G401 (cell line): ENCODE measurements at regions not wholly inside any gene's neighbourhood (a gene's known extent, or its start where the extent isn't known, plus 50 kb on each side); places are given as distances from the start of the nearest gene placed in this dataset.

Source experiments
- DNase-seq: peaks from one replicate; pipeline ENCODE4 v3.0.0-alpha.2; 2015; ENCODE audit warnings: low spot score
- in situ Hi-C: cut with HindIII; loops from 2 replicates; pipeline ENCODE4 v1.10.0; 2016; ENCODE audit warnings: low sequenced_read_pairs, mixed read lengths

DNA sequence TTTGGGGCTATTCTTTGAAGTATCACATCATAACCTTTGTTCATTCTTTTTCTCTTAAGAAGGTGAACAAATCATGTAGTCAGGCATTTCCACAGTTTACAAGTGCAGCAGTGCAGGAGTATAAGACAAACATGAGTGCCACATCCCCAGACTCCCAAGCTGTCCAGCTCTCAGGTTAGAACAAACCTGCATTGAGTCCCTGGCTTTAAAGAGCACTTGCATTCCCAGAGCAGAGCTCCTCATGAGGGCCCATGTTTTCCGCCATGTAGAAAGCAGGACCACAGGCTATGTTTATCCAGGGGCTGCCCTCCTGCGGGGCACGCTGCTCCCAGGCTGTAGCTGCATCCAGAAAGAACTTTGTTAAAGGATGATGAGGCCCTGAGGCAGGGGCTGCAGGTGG, 267.7 kb downstream of the TLE3 start:
- DNase-seq: no peak
- in situ Hi-C loops: no loop called here

DNA sequence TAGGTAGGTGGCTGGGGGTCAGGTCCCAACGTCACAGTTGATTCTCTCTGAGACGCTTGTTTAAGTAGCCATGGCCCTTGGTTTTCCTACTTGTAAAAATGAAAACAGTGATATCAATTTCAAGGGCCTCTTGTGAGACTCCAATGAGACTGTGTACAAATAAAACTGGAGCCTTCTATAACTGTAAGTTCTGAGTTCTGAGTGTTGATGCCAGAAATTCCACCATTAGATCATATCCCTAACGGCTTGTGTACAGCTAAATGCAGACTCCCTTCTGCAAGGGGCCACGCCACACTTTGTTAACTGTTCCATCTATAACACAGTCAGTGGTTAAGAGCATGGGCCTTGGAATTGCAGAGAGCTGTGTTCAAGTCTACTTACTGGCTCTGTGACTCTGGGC, 267.3 kb downstream of the TLE3 start:
- no peak for DNase-seq
- in situ Hi-C loops: no loop called here

GRCh38 chr15:69830876-69831275, 266.8 kb downstream of the TLE3 start:
- in situ Hi-C loops: no loop called here
- no peak for DNase-seq

DNA sequence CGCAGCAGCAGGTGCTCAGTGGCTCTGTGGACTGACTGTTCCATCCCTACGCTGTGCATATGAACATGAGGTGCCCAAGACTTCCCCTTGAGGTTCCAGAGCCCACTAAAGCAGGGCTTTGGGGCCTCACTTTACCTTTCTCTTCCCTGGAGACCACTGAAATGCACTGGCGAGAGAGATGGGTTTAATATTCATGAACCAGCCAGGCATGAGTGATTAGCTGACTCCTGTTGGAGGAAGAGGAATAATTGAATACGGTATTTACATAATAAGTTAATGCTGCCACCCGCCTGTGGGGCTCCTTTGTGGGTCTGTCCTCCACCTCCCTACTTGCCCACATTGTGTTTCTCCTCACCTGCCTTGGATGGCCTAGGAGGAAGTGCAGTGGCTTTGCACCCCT, 263.4 kb downstream of the TLE3 start:
- no peak for DNase-seq
- in situ Hi-C loops: no loop called here

DNA sequence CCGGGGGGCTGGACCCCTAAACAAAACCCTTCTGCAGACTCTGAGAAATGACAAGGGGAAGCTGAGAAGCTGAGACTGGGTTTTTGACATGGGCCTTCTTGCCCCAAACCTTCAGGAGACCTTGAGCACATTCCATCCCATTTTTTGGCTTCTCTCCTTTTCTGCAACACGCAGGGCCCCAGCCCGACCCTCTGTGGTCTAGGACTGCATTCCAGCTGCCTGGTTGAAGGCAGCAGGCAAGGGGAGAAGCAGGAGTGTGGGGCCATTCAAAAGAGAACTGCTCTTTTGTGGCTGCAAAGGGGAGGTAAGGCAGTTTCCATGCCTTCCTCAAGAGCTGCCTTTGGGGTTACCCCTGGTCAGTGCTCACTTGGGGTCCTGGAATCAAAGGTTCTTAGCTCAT, 263.0 kb downstream of the TLE3 start:
- no peak for DNase-seq
- in situ Hi-C loops: no loop called here

DNA sequence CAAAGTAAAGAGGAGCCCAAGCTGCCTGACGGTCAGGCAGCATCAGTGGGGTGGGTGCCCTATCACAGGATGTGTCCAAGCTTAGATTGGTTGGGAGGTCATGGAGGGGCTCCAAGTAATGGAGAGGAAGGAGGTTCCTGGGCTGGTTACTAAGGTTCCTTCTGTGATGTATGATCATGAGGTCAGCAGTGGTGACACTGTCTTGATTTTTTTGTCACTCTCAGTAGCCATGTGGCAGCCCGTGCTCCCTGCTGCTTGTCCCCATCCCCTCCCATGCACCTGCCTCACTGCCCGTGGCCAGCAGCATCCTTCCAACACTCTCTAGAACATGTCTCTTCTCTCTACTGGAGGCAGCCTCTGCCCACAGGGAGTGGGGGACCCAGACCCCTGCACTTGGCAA, 261.7 kb downstream of the TLE3 start:
- in situ Hi-C loops: no loop called here
- DNase-seq: no peak

DNA sequence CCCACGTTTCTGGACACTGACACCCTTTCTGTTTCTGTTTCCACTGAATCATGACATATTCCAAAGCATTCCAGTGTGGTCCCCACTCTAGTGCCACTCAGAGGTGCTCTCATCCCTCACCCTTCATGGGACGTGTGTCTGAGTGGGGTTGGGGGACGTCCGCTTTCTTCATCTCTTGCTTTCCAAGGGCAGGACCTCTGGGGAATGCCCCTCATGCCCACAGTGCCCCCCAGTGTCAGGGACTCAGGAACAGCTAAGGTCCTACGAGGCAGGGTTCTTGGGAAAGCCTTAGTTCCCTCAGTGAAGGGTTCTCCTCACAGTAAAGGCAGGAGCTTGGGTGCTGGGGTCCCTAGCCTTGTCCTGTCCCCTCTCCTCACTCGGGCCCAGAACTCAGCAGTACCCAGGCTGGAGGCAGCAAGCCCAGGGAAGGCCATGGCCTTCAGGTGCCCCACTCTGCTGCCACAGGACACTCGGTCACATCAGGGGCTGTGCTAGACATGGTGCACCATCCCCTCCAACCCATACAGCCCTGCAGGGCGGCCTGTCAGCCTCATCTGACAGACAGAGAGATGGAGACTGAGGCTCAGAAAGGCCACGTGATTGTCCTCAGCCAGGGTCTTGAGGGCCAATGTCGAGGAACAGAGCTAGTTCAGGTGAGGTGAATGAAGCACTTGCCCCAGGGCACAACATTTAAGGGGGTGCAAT, 261.0 kb downstream of the TLE3 start:
- in situ Hi-C loops: no loop called here
- no peak for DNase-seq

GRCh38 chr15:69838338-69838737, 259.4 kb downstream of the TLE3 start:
- in situ Hi-C loops: no loop called here
- DNase-seq: no peak

DNA sequence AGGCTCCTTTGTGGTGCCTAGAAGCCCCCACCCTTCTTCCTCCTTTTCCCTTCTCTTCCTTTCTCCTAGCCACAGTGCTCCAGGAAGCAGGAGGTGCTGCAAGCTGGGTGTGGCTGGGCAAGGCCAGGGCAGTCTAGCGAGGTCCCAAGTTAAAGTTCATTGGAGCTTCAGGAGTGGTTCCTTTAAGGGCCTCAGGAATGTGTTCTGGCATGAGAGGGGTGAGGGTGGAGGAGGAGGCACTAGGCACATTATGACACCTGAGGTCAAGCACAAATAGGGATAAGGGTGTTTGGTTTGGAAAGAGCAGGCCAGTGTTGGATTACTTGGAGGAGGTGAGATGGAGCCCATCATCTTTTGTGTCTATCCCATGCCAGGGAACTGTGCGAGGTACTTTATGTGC, 258.7 kb downstream of the TLE3 start:
- in situ Hi-C loops: no loop called here
- DNase-seq: no peak

DNA sequence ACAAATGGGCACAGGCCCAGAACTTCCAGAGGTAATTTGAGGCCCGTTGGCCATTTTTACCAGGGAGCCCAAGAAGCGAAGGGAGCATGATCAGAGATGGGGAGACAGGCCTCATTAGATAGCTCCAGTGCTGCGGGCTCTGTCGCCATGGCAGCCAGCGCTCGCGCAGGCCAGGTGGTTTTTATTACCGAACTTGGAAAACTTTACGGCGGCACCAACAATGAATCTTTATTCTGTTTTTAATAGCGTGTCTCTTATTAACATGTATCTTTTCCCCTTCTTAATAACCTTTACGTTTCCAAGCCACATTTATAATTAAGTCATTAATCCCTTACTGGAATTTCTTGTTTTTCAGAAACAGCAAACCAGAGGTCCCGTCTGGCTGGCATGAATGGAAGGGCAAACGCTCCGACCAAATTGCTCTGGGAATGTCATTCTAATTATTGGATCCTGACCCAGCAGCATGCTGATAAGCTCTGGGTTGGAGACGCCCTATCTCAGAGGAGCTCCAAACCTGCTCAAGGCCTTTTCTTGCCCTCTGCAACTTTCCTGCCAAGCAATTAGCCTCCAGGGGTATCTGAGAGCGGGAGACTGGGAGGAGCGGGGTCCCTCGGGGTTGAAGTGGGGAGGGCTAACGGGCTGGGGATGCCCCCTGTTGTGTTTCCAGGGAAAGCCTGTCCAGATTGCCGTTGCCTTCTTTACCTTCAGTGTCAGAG, 256.4 kb downstream of the TLE3 start:
- no peak for DNase-seq
- in situ Hi-C loops: no loop called here

GRCh38 chr15:69842851-69843250, 254.9 kb downstream of the TLE3 start:
- no peak for DNase-seq
- in situ Hi-C loops: no loop called here

DNA sequence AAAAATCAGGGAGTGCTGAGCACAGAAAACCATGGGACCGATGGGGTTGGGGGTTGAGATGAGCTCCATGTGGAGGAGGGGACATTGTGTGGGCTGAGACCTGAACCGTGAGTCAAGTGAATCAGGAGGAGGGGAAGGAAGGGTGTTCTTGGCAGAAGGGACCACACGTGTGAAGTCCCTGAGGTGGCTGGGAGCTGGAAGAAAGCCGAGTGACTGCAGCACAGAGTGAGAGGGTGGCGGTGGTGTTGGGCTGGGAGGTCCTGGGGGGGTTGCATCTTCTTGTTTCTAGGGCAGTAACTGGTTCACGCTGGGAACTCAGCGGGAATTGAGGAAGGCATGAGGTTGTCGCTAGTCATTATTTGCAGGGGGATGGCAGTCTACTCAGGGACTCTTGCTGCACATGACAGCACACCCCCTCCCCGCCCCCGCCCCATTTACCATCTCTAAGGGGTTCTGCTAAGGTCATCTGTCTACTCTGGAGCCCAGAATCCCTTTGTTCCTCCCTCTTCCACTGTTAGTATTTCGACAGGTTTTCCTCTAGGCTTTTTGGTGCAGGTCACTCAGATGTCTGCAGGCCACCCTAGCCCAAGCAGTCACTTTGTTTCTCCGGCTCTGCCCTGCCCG, 254.3 kb downstream of the TLE3 start:
- DNase-seq: no peak
- in situ Hi-C loops: no loop called here

DNA sequence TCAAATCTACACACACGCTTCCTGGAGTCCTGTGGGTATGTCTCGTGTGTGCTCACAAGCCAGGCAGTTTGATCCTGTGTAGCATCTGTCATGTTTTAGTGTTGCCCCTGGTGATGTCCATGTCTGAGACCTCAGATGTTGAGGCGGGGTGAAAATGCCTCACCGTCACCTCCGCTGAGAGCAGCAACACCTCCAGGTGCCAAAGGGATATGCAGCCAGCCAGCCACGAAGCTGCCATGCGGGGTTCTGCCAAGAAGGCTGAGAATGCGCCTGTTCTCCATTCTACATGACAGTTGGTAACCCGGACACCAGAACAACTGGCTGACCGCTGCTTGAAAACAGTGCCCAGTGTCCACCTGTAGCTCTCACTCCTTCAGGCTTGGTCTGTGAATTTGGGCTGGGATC, 253.8 kb downstream of the TLE3 start:
- in situ Hi-C loops: no loop called here

GRCh38 chr15:69845159-69845558, 252.6 kb downstream of the TLE3 start:
- in situ Hi-C loops: no loop called here
- no peak for DNase-seq

More for the DNA sequence above, 253.8 kb downstream of the TLE3 start:
- no peak for DNase-seq

DNA sequence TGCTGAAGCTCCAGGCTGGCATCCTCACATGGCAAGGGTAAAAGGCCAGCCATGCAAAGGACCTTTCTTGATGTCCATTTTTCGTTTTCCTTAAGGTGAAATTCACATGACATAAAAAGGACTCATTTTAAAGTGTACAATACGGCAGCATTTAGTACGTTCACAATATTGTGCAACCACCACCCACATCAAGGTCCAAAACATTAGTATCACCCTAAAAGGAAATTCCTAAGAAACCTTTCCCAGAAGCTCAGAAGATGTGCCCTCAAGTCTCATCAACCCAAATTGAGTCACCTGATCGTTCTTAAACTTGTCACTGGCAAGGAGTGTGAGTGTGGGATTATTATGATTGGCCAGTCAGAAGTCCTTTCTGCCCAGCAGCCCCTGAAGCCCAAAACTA, 250.1 kb downstream of the TLE3 start:
- no peak for DNase-seq
- in situ Hi-C loops: no loop called here

GRCh38 chr15:69848096-69848495, 249.6 kb downstream of the TLE3 start:
- DNase-seq: no peak
- in situ Hi-C loops: no loop called here

DNA sequence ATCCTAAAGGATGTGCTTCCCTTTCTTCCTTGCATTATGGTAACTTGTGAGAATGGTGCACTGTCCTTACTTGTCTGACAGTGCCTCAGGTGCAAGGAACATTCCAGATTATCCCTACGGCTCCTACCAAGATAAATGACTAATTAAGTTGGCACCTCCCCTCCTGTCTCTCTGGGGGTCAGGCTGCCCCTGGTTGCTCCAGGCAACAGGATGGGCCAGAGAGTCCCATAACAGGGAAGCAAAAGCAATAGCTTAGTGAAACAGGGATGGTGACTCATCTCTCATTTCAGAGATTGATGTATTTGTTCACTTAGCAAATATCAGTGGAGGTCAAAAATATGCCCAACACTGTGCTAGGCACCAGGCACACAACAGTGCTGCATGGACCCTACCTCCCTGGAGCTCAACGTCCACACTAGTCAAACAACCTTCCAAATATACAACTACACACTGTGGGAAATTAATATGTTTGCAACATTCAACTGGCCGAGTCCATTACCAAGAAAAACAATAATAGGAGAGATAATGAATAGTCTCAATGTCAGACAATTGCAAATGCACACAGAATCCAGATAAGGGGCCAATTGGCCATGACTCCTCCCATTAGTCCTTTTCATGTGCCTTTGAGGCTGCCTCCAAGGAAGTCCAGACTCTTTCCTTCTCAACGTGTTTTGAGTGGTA, 249.0 kb downstream of the TLE3 start:
- in situ Hi-C loops: no loop called here

GRCh38 chr15:69849232-69849610, 248.5 kb downstream of the TLE3 start:
- DNase-seq: no peak
- in situ Hi-C loops: no loop called here

More for the DNA sequence above, 249.0 kb downstream of the TLE3 start:
- DNase-seq: no peak

DNA sequence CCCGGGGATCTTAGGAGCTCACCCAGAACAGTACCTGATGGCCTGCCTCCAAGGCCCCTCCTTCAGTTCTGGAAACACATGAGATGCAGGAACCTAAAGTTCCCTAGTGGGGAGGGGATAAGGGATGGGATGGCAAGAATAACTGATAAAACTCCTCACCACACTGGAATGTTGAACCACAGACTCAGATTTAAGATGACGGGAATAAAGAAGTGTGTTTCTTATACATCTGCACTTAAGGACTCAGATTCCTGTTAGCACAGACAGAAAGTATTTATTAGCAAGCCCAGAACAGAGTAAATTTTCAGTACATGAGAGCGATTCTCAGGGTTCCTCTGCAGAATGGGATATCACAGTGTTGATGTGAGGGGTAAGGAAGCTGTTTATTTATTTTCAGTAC, 245.2 kb downstream of the TLE3 start:
- in situ Hi-C loops: no loop called here
- DNase-seq: no peak

DNA sequence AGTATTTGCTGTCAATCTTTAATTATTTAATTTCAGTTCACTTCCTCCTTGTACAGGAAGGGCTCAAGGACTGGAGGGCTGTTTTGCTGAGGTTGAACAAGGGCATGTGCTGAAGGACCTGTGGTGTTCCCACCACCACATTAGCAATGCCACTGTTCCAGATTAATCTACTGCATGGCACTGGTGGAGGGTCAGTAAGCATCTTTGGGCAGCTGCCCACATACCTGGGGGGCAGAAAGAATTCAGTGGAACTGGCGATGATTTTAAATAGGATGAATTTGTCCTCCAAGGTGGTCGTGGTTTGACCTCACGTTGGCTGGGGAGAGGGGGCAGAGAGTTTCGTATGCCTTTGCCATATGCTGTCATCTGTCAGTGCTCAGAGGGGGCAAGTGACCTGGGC, 244.8 kb downstream of the TLE3 start:
- no peak for DNase-seq
- in situ Hi-C loops: no loop called here
